Hematopoietic multipotent progenitor cell treated with erythropoietin and hydrocortisone succinate and interleukin-3 and kit ligand, for 15 days (in vitro differentiated cells): ENCODE measurements at regions not wholly inside any gene's neighbourhood (a gene's known extent, or its start where the extent isn't known, plus 50 kb on each side); places are given as distances from the start of the nearest gene placed in this dataset.

Experiments used
- DNase-seq: peaks from one replicate; pipeline ENCODE4 v3.0.0-alpha.2; 2015; ENCODE audit warnings: low spot score

- DNase-seq: no peak
Observed at GRCh38 chr13:83333614-83334388, 548.5 kb downstream of the SLITRK1 start.

- no peak for DNase-seq
Observed at GRCh38 chr13:83332751-83333150, 549.5 kb downstream of the SLITRK1 start.

DNA sequence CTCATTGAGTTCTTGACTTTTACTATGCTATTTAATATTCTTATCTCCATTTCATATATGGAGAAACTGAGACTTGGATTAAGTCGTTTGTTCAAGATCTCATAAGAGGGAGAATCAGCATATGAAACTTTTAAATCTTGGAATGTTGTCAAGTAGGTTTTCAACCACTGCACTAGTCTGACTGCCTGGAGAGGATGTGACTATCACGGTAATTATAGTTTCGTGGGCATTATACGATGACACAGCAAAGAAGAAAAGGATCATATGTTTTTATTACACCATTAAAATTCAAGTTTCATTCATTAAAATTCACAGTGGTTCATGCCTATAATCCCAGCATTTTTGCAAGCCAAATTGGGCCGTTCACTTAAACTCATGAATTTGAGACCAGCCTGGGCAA is 555.2 kb downstream of the SLITRK1 start:
- no peak for DNase-seq

- DNase-seq: no peak
Observed at GRCh38 chr13:83325125-83325853, 557.0 kb downstream of the SLITRK1 start.

DNA sequence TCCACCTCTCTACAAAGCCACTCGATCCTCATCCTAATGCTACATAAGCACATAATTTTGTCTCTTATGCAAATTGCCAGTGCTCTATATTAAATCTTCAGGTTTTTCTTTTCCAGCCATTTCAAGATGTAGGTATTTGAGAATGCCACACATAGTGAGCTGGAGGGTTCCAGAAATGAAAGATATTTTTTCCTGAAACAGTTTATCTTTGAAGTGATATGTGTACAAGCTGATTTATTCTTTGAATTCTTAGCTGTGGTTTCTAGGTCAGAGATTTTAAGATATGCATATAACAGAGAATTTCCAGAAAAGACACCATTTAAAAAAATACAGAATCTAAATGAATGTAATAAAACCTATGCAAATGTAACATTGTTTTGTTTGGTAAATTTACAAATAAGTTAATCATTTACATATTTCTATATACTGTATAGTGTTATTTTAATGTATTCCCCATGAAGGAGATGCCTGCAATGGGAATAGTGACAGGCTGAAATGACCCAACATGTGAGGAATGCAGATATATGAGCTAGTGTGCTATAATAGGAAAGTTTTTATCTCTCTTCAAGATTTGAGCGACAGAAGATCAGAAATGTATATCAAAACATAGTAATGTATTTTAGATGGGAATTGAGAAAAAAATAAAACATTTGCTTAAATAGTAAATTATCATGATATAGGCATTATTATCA is 570.2 kb downstream of the SLITRK1 start:
- DNase-seq: no peak

DNA sequence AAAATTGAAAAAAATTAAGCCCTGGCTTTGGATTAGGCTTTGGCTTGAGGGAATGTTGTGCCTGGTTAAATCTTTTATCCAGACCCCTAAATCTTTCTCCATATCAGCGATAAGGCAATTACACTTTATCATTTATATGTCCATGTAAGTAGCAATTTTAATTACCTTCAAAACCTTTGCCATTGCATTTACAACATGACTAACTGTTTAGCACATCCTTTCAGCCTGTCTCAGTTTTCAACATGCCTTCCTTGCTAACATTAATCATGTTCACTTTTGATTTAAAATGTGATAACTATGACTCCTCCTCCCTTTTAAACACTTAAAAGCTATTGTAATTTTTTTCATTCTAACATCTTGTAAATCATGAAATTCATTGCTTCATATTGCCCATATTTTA is 583.7 kb downstream of the SLITRK1 start:
- no peak for DNase-seq

GRCh38 chr13:83297586-83298290 is 584.5 kb downstream of the SLITRK1 start:
- DNase-seq: no peak

DNA sequence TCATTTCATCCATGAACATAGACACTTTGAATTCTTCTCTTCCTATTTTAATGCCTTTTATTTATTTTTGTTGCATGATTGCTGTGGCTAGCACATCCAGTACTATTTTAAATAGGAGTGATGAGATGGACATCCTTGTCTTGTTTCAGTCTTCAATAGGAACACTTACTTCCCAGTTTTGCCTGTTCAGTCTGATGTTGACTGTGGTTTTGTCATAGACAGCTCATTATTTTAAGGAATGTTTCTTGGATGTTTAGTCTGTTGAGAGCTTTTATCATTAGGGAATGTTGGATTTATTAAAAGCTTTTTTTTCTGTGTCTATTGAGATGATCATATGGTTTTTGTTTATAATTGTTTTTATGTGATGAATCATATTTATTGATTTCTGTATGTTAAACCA is 586.6 kb downstream of the SLITRK1 start:
- DNase-seq: no peak

DNA sequence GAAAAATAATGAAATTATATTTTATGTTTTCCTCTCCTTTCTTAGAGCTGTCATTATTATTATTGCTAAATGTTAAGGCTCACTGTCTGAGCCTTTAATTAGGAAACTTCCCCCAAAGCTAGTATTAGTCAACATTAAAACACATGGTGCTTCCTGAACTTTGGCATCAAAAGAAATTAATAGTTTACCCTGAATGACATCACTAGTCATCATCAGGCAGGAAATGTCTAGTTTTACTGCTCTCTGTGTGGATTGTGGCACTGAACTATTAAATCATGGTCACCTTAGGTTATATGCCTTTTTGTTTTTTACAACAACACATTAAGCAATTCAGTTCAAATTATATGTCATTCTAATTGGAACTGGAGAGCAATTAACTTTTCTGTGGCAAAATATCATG is 595.5 kb downstream of the SLITRK1 start:
- DNase-seq: no peak

GRCh38 chr13:83281654-83282053 is 600.6 kb downstream of the SLITRK1 start:
- DNase-seq: no peak

GRCh38 chr13:83274679-83275078 is 607.6 kb downstream of the SLITRK1 start:
- no peak for DNase-seq

GRCh38 chr13:83272652-83273240 is 609.5 kb downstream of the SLITRK1 start:
- no peak for DNase-seq

GRCh38 chr13:83272076-83272475 is 610.2 kb downstream of the SLITRK1 start:
- DNase-seq: no peak

DNA sequence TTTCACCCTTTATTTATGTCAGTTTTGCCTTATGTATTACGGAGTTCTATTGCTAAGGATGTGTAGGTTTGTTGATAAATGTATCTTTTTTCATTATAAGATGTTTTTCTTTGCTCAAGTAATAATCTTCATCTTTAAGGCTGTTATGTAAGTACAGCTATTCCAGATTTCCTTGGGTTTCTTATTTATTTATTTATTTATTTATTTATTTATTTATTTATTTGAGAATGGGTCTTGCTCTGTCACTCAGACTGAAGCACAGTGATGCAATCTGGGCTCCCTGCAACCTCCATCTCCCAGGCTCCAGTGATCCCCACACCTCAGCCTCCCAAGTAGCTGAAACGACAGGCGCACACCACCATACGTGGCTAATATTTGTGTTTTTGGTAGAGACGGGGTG is 617.0 kb downstream of the SLITRK1 start:
- no peak for DNase-seq

GRCh38 chr13:83248751-83249150 is 633.5 kb downstream of the SLITRK1 start:
- DNase-seq: no peak

DNA sequence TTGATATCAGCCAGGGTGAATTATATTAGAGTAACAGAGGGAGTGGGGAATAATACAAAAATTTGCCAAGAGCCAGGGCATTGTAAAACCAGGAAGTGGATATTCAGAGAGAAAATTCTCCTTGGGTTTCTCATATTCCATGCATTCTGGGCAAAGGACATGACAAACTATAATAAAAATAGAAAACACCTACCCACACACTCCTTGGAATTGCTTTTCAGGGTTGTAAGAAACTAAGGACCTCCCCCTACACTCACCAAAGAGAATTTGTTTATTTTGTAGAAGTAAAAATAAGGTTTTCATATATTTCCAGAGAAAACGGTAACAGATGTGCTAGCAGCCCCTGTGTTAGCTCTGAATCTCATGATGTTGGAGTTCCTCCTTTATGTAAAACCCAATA is 649.6 kb downstream of the SLITRK1 start:
- no peak for DNase-seq

GRCh38 chr13:83229574-83230305 is 652.5 kb downstream of the SLITRK1 start:
- no peak for DNase-seq

GRCh38 chr13:83223546-83223945 is 658.7 kb downstream of the SLITRK1 start:
- DNase-seq: no peak

DNA sequence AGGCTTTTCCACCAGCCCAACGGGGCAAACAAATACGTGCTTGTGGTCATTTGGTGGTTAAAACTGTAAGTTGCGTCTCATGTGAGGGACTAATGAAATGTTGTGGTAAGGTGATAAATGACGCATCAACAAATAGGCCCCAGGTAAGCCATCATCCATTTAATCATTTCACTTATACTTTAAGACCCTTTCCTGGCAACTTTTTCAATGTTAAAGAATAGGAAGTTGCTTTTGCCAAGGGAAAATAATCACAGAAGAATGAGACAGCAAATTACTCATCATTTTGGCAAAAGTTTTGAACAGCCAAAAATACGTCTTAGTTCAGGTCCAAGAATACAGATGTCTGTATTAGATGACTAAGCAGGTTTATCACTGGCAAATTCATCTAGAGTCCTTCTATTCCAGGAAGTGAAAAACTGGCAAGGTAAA is 660.4 kb downstream of the SLITRK1 start:
- no peak for DNase-seq

GRCh38 chr13:83221256-83221655 is 661.0 kb downstream of the SLITRK1 start:
- no peak for DNase-seq

DNA sequence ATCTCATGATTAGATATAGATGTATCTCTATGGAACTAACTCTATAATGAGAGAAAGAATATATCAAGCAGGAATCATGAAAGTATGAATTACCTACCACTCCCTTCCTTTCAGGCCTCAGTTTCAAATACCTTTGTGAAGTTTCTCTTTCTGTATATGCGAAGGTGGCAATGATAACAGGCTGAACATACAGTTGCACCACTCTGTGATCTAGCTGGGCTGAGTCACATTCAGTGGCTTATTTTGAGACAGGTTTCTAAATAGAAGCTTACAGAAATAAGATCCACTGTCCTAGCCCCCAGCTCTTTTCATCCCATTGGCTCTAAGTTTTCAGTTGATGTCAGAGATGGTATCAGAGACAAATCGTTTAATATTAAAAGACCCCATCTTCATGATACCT is 662.0 kb downstream of the SLITRK1 start:
- DNase-seq: no peak
